GM12872 (cell line): ENCODE measurements at regions not wholly inside any gene's neighbourhood (a gene's known extent, or its start where the extent isn't known, plus 50 kb on each side); places are given as distances from the start of the nearest gene placed in this dataset.

Experiments used
- TF ChIP-seq, protein P1 (sequence below): IDR thresholded peaks from 3 replicates; pipeline ENCODE4 v1.5.1; 2011; ENCODE audit warnings: low read depth, mild to moderate bottlenecking, low read length, moderate library complexity; ENCODE audit not compliant: insufficient read depth

DNA sequence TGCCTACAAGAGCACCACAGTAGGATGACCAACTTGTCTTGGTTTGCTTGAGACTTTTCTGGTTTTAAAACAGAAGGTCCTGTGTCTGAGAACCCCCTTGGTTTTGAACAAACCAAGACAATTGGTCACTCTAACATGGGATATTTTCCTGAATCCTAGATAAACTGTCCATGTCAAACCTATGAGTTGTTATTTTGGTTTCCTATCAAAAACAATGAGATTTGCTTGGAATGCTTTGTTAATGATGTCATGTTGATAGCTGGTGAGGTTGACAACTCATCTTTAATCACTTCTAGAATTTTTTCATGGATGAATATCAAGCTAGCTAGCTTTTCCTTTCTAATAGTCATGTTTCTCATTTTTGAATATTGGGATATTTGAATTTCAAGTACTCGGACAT lies 518.3 kb upstream of the ARX start:
- TF ChIP-seq, protein P1, sequence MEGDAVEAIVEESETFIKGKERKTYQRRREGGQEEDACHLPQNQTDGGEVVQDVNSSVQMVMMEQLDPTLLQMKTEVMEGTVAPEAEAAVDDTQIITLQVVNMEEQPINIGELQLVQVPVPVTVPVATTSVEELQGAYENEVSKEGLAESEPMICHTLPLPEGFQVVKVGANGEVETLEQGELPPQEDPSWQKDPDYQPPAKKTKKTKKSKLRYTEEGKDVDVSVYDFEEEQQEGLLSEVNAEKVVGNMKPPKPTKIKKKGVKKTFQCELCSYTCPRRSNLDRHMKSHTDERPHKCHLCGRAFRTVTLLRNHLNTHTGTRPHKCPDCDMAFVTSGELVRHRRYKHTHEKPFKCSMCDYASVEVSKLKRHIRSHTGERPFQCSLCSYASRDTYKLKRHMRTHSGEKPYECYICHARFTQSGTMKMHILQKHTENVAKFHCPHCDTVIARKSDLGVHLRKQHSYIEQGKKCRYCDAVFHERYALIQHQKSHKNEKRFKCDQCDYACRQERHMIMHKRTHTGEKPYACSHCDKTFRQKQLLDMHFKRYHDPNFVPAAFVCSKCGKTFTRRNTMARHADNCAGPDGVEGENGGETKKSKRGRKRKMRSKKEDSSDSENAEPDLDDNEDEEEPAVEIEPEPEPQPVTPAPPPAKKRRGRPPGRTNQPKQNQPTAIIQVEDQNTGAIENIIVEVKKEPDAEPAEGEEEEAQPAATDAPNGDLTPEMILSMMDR, result no peak

DNA sequence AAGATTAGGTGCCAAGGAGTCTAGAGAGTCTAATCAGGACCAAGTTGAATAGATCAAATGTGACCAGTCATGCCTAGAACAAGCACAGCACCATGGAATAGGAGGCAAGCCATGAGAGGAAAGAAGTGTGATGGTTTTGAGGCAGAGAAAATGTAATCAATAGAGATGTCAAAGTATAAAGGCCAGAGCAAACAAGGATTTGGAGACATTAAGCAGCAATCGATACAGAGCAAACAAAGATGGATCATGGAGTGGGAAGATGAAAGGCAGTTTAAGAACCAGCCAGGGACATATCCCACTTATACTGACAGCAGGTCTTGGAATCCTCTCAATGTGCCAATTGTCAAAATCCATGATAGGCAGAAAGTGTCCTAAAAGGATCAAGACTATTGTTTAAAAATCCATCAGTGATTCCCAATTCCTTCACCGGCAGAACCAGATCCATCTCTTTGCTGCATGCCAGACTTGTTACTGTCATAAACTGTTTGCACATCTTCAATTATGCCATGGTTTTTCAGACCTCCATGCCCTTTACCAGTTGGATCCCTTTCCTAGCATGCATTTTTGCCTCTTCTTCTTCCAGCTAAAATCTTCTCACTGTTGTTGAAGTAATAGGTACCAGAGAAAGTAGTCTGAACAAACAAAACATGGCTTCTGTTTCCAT lies 520.7 kb upstream of the ARX start:
- TF ChIP-seq, protein P1, result no peak

DNA sequence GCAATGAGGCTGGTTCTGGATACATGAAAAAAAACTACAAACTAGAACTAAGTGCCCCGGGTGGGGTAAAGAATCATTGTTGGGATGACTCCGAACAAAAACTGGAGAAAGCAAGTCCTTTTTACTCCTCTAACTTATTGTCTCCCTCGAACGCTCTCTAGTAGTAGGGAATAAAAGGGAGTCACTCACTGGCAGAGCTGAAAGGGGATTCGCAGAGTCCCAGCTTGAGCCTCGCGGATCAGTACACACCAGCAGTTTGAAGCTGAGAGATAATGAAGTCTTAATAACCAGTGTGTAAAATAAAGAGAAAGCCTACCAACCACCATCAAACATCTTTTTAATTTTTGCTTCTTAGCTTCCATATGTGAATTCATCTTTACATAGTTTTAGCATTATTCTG lies 521.9 kb upstream of the ARX start:
- TF ChIP-seq, protein P1, result no peak

DNA sequence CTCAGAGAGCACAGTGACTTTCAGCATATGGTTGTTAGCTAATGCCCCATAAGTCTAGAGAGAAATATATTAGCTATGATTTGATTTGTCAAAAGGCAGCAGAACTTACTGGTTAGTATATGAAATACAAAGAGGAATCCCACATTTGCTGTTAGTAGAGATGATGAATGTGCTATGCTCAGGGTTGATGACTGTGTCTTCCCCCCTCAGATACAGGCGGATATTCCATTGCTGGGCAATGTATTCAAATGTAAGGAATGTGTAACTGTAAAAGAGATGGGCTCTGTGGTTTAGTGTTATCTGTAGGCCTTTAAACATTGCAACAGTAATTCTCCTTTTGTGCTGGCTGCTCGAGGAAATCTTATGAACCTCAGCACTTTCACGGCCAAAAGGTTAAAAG lies 528.9 kb upstream of the ARX start:
- TF ChIP-seq, protein P1, result no peak

DNA sequence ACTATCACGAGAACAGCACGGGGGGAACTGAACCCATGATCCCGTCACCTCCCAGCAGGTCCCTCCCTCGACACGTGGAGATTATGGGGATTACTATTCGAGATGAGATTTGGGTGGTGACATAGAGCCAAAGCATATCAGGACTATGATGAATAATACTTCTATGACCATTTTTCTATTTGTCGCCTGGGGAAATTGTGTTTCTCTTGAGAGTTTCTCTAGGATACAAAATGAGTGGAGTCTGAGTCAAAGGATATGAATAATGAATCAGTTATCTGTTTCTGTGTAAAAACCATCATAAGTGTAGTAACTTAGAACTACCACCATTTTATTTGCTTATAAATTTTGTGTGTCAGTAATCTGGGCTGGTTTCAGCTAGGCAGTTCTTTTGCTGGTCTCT lies 533.0 kb upstream of the ARX start:
- TF ChIP-seq, protein P1, result no peak

DNA sequence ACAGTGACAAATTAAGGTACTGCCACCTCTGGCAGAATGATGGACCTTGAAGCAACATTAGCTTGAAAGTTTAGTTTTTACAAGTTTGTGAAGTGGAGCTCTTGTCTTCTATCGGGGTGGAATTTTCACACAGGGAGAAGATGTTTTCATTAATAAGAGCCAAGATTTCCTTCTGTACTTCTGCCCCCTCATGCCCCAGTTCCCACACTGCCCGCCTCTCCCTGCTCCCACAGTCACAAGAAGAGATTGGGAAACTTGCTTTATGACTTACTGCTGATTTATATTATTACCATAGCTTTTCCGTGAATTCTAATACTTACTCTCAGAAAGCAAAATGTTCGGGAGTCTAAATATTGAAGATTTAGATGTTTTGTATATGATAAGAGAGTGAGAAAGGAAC lies 539.8 kb upstream of the ARX start:
- TF ChIP-seq, protein P1, result no peak

DNA sequence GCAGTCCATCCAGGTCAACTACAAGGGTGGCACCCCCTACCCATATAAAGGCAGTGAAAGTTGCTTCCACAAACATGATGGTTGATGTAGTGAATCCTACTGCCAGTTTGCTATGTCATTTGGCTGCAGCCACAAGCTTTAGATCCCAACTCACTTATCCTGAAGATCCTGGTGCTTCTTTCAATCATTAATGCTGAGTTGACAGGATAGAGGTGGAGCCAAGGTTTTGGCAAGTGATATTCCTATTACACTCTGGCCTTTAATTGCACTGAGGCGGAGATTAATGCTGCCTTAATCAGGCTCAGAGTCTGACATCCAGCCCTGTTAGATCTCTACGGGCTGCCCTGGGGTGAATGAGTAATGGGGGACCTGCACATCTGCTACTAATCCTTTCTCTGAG lies 542.4 kb upstream of the ARX start:
- TF ChIP-seq, protein P1, result no peak
